ENCODE measurements at regions not wholly inside any gene's neighbourhood (a gene's known extent, or its start where the extent isn't known, plus 50 kb on each side); places are given as distances from the start of the nearest gene placed in this dataset.

- ATAC-seq: no peak
- H3K9ac ChIP-seq (ENCODE audit: low read length): no peak overlapping the region
- H3K27ac ChIP-seq (ENCODE audit: low read depth, low read length): no peak overlapping the region
- no peaks in the 10 kb centered on the region for H3K79me2 ChIP-seq (ENCODE audit: insufficient read depth, low read length)
- H3K27me3 ChIP-seq (ENCODE audit: insufficient read depth, low read length): no peaks in the 10 kb centered on the region; the same call in 1 of the 2 replicates
- DNase-seq (ENCODE audit: low read depth, low spot score): no peak
- no TSS peak for BruUV-seq (replicated peaks)
- H3K36me3 ChIP-seq (ENCODE audit: control insufficient read depth in 1 of 2, insufficient read depth in 2 of 2, low read length in 2 of 2): no peaks in the 10 kb centered on the region
- no peak overlapping the region for H2AFZ ChIP-seq (ENCODE audit: low read depth, low read length, poor library complexity, severe bottlenecking)
- no peaks in the 10 kb centered on the region for H3K9me2 ChIP-seq (ENCODE audit: insufficient read depth)
- peaks cover 0 to 27% of the 10 kb centered on the region in 2 experiments; a peak in 2 of 4 replicates for H3K4me1 ChIP-seq (ENCODE audit: control insufficient read depth in 1 of 2, insufficient read depth in 2 of 2, low read length in 2 of 2)
- peaks cover 0 to 4% of the 10 kb centered on the region in 2 experiments; a peak in 1 of 4 replicates for H3K9me3 ChIP-seq (ENCODE audit: control insufficient read depth in 1 of 2, insufficient read depth in 1 of 2, low read depth in 1 of 2, low read length in 2 of 2)
- H3K4me3 ChIP-seq (replicated peaks in 1 of 2; ENCODE audit: low read depth in 1 of 2, low read length in 2 of 2): no peak overlapping the region
- H4K20me1 ChIP-seq (ENCODE audit: insufficient read depth): no peaks in the 10 kb centered on the region
- no peak overlapping the region for H3K4me2 ChIP-seq (ENCODE audit: low read length)
- intact Hi-C loops (cut with micrococcal nuclease): no loop called here
- RAD21 ChIA-PET (ENCODE audit: low non-redundant PET in 1 of 2, low total read pairs in 2 of 2, uncharacterized antibody in 2 of 2, unreplicated experiment in 2 of 2): no interaction called here
- no peak for TF ChIP-seq EZH2 (IDR thresholded peaks at IDR 0.05)
- no peak for TF ChIP-seq SRF (IDR thresholded peaks at IDR 0.05; ENCODE audit: low read depth)
- TF ChIP-seq MAX (IDR thresholded peaks at IDR 0.05): no peak
- TF ChIP-seq, protein P1, sequence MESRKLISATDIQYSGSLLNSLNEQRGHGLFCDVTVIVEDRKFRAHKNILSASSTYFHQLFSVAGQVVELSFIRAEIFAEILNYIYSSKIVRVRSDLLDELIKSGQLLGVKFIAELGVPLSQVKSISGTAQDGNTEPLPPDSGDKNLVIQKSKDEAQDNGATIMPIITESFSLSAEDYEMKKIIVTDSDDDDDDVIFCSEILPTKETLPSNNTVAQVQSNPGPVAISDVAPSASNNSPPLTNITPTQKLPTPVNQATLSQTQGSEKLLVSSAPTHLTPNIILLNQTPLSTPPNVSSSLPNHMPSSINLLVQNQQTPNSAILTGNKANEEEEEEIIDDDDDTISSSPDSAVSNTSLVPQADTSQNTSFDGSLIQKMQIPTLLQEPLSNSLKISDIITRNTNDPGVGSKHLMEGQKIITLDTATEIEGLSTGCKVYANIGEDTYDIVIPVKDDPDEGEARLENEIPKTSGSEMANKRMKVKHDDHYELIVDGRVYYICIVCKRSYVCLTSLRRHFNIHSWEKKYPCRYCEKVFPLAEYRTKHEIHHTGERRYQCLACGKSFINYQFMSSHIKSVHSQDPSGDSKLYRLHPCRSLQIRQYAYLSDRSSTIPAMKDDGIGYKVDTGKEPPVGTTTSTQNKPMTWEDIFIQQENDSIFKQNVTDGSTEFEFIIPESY (IDR thresholded peaks at IDR 0.05; ENCODE audit: extremely low read depth, insufficient replicate concordance, low read length): no peak
- TF ChIP-seq TCF7L2 (IDR thresholded peaks at IDR 0.05; ENCODE audit: borderline replicate concordance, extremely low read depth, insufficient read depth, insufficient read length): no peak
- no peak for TF ChIP-seq RAD21 (IDR thresholded peaks at IDR 0.05; ENCODE audit: low read depth)
- no peak for TF ChIP-seq JUND (IDR thresholded peaks at IDR 0.05)
- TF ChIP-seq, protein P2, sequence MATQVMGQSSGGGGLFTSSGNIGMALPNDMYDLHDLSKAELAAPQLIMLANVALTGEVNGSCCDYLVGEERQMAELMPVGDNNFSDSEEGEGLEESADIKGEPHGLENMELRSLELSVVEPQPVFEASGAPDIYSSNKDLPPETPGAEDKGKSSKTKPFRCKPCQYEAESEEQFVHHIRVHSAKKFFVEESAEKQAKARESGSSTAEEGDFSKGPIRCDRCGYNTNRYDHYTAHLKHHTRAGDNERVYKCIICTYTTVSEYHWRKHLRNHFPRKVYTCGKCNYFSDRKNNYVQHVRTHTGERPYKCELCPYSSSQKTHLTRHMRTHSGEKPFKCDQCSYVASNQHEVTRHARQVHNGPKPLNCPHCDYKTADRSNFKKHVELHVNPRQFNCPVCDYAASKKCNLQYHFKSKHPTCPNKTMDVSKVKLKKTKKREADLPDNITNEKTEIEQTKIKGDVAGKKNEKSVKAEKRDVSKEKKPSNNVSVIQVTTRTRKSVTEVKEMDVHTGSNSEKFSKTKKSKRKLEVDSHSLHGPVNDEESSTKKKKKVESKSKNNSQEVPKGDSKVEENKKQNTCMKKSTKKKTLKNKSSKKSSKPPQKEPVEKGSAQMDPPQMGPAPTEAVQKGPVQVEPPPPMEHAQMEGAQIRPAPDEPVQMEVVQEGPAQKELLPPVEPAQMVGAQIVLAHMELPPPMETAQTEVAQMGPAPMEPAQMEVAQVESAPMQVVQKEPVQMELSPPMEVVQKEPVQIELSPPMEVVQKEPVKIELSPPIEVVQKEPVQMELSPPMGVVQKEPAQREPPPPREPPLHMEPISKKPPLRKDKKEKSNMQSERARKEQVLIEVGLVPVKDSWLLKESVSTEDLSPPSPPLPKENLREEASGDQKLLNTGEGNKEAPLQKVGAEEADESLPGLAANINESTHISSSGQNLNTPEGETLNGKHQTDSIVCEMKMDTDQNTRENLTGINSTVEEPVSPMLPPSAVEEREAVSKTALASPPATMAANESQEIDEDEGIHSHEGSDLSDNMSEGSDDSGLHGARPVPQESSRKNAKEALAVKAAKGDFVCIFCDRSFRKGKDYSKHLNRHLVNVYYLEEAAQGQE (IDR thresholded peaks at IDR 0.05; ENCODE audit: low read depth): no peak
- CTCF ChIA-PET: no interaction called here
- POLR2A ChIA-PET: no interaction called here
Observed at GRCh38 chr2:604854-605524, 72.2 kb downstream of the TMEM18 start.

Data from HCT116 (cell line).